SK-N-SH treated with all-trans-retinoic acid at 6 μM for 48 hours (cell line): ENCODE measurements at regions not wholly inside any gene's neighbourhood (a gene's known extent, or its start where the extent isn't known, plus 50 kb on each side); places are given as distances from the start of the nearest gene placed in this dataset.

ENCODE experiments used
- ATAC-seq: fragments of 200-7000 bp; cut with Tn5 transposase; 3 replicates; pipeline ENCODE4 v1.9.1; 2020; ENCODE audit warnings: mild to moderate bottlenecking, moderate library complexity
- ARNTL ChIP-seq: fragments of 450-650 bp; formaldehyde crosslinking; IDR thresholded peaks from 2 replicates; pipeline ENCODE4 v1.5.0; 2020; ENCODE audit warnings: low read depth, mild to moderate bottlenecking, moderate library complexity, borderline replicate concordance
- BACH2 ChIP-seq: fragments of 250-450 bp; sonication (Bioruptor Pico); IDR thresholded peaks from 2 replicates; pipeline ENCODE4 v1.9.0; 2021; ENCODE audit warnings: mild to moderate bottlenecking, borderline replicate concordance
- CSDC2 ChIP-seq: fragments of 250-450 bp; sonication (Bioruptor Pico); IDR thresholded peaks from 2 replicates; pipeline ENCODE4 v1.5.0; 2020; ENCODE audit warnings: mild to moderate bottlenecking, moderate library complexity
- ESRRG ChIP-seq: fragments of 250-450 bp; sonication (Bioruptor Pico); IDR thresholded peaks from 2 replicates; pipeline ENCODE4 v1.6.1; 2021; ENCODE audit warnings: mild to moderate bottlenecking
- GLIS3 ChIP-seq: fragments of 250-450 bp; sonication (Bioruptor Pico); IDR thresholded peaks from 2 replicates; pipeline ENCODE4 v1.5.0; 2020; ENCODE audit warnings: mild to moderate bottlenecking, moderate library complexity
- ISL1 ChIP-seq: fragments of 250-450 bp; sonication (Bioruptor Pico); IDR thresholded peaks from 2 replicates; pipeline ENCODE4 v2.1.2; 2022; ENCODE audit warnings: mild to moderate bottlenecking, moderate library complexity
- OSR1 ChIP-seq: fragments of 250-450 bp; sonication (Bioruptor Pico); IDR thresholded peaks from 2 replicates; pipeline ENCODE4 v1.8.0; 2022; ENCODE audit warnings: moderate library complexity, mild to moderate bottlenecking, inconsistent platforms
- PPARA ChIP-seq: fragments of 250-450 bp; sonication (Bioruptor Pico); IDR thresholded peaks from 2 replicates; pipeline ENCODE4 v1.5.0; 2020; ENCODE audit warnings: mild to moderate bottlenecking, borderline replicate concordance
- RARB ChIP-seq: fragments of 250-450 bp; sonication (Bioruptor Pico); IDR thresholded peaks from 2 replicates; pipeline ENCODE4 v1.8.0; 2021; ENCODE audit warnings: mild to moderate bottlenecking, moderate library complexity
- TCF4 ChIP-seq: fragments of 250-450 bp; sonication (Bioruptor Pico); IDR thresholded peaks from 2 replicates; pipeline ENCODE4 v1.8.0; 2021; ENCODE audit warnings: mild to moderate bottlenecking, moderate library complexity, borderline replicate concordance
- TOX ChIP-seq: fragments of 250-450 bp; sonication (Bioruptor Pico); IDR thresholded peaks from 2 replicates; pipeline ENCODE4 v1.8.0; 2021; ENCODE audit warnings: mild to moderate bottlenecking, moderate library complexity, borderline replicate concordance
- ZC3H10 ChIP-seq: fragments of 250-450 bp; sonication (Bioruptor Pico); IDR thresholded peaks from 2 replicates; pipeline ENCODE4 v1.5.1; 2021; ENCODE audit warnings: mild to moderate bottlenecking, moderate library complexity
- ZFP3 ChIP-seq: fragments of 250-450 bp; sonication (Bioruptor Pico); IDR thresholded peaks from 2 replicates; pipeline ENCODE4 v1.5.0; 2020; ENCODE audit warnings: mild to moderate bottlenecking, moderate library complexity
- ZNF70 ChIP-seq: fragments of 450-650 bp; formaldehyde crosslinking; IDR thresholded peaks from 2 replicates; pipeline ENCODE4 v1.5.0; 2020; ENCODE audit warnings: mild to moderate bottlenecking, moderate library complexity
- ZNF8 ChIP-seq: fragments of 450-650 bp; formaldehyde crosslinking; IDR thresholded peaks from 2 replicates; pipeline ENCODE4 v1.5.0; 2020; ENCODE audit warnings: mild to moderate bottlenecking, moderate library complexity
- TF ChIP-seq, protein P1 (sequence below): fragments of 250-450 bp; sonication (Bioruptor Pico); IDR thresholded peaks from 2 replicates; pipeline ENCODE4 v1.5.1; 2020; ENCODE audit warnings: low read depth, mild to moderate bottlenecking, moderate library complexity
- TF ChIP-seq, protein P2 (sequence below): fragments of 250-450 bp; sonication (Bioruptor Pico); IDR thresholded peaks from 2 replicates; pipeline ENCODE4 v1.5.1; 2021; ENCODE audit warnings: mild to moderate bottlenecking, moderate library complexity
- TF ChIP-seq, protein P3 (sequence below): fragments of 250-450 bp; sonication (Bioruptor Pico); IDR thresholded peaks from 2 replicates; pipeline ENCODE4 v1.8.0; 2021; ENCODE audit warnings: low read depth, mild to moderate bottlenecking, moderate library complexity, borderline replicate concordance
- TF ChIP-seq, protein P4 (sequence below): fragments of 250-450 bp; sonication (Bioruptor Pico); IDR thresholded peaks from 2 replicates; pipeline ENCODE4 v1.5.0; 2020; ENCODE audit warnings: mild to moderate bottlenecking, moderate library complexity
- TF ChIP-seq, protein P5 (sequence below): fragments of 250-450 bp; sonication (Bioruptor Pico); IDR thresholded peaks from 2 replicates; pipeline ENCODE4 v1.8.0; 2020; ENCODE audit warnings: mild to moderate bottlenecking, moderate library complexity, borderline replicate concordance

DNA sequence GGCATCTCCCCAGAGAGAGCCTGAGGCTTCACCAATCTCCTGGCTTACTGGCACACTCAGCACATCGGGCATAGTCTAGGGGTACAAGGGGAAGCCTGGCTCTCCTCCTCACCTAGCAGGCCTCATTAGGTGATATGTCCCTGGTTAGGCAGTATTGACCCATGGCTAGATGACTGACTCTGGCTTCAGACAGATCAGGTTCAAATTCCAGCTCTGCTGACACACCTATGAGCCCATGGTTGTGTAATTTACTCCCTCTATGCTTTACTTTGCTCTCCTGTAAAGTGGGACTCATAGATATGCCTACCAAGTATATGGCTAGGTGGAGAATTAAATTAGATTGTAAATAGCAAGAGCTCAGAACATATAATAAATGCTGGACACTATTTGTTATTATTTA lies 157.3 kb upstream of the IRX3 start (continued):
- TF ChIP-seq, protein P1, sequence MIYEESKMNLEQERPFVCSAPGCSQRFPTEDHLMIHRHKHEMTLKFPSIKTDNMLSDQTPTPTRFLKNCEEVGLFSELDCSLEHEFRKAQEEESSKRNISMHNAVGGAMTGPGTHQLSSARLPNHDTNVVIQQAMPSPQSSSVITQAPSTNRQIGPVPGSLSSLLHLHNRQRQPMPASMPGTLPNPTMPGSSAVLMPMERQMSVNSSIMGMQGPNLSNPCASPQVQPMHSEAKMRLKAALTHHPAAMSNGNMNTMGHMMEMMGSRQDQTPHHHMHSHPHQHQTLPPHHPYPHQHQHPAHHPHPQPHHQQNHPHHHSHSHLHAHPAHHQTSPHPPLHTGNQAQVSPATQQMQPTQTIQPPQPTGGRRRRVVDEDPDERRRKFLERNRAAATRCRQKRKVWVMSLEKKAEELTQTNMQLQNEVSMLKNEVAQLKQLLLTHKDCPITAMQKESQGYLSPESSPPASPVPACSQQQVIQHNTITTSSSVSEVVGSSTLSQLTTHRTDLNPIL, result no peak

DNA sequence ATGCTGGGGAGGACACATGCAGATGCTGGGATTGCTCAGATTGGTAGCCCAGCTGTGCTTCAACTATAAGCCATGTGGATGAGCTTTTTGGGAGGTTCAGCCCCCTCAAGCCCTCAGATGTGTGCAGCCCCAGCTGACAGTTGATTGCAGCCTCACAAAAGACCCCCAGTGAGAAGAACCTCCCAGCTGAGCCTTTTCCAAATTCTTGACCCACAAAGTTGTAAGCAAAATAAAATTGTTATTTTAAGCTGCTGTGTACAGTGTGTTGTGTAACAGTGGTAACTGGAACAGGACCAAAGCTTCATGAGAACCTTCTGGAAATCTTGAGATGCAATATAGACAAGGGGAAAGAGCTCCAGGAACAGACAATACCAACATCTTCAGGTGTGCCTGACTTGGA lies 156.8 kb upstream of the IRX3 start:
- no peak for ATAC-seq
- TF ChIP-seq ESRRG (CRISPR knock-in tag), result no peak
- TF ChIP-seq, protein P2, sequence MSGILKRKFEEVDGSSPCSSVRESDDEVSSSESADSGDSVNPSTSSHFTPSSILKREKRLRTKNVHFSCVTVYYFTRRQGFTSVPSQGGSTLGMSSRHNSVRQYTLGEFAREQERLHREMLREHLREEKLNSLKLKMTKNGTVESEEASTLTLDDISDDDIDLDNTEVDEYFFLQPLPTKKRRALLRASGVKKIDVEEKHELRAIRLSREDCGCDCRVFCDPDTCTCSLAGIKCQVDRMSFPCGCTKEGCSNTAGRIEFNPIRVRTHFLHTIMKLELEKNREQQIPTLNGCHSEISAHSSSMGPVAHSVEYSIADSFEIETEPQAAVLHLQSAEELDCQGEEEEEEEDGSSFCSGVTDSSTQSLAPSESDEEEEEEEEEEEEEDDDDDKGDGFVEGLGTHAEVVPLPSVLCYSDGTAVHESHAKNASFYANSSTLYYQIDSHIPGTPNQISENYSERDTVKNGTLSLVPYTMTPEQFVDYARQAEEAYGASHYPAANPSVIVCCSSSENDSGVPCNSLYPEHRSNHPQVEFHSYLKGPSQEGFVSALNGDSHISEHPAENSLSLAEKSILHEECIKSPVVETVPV (CRISPR knock-in tag), result no peak

DNA sequence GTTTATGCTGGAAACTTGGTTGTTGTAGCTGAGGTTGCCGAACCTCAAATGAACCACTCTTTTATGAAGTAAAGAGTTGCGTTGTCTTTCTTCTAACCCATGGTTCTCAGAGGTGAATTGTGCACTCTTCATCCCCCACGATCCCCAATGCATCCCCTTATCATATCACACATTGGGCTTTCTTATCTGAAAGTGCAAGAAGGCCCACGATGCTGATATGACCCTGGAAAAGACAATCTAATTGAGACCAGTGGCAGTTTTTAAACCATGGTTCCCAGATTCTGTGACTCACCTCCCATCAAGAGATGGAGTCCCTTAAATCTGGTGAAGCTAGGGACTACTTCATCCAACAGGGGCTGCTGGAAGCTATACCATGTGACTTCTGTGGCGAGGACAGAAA lies 156.3 kb upstream of the IRX3 start:
- no peak for ATAC-seq

DNA sequence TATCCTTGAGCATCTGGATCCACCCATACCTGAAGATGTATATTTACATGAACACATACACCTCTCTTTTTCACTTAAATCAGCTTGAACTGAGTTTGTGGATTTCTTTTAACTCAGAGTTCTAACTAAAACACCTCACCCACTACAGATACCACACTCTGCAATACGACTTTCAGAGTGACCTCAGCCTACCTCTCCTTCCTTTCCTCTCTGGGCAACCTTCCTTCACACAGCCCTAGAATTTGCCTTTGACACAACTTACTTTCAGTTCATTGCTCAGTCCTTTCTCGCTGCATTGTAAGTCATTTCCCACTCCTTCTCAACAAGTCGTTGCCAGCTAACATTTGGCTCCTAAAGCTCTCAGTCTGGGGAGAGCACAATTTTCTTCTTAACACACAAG lies 151.9 kb upstream of the IRX3 start:
- no peak for ATAC-seq
- TF ChIP-seq ZNF70 (CRISPR knock-in tag), result no peak
- TF ChIP-seq ZNF8 (CRISPR knock-in tag), result no peak
- TF ChIP-seq, protein P3, sequence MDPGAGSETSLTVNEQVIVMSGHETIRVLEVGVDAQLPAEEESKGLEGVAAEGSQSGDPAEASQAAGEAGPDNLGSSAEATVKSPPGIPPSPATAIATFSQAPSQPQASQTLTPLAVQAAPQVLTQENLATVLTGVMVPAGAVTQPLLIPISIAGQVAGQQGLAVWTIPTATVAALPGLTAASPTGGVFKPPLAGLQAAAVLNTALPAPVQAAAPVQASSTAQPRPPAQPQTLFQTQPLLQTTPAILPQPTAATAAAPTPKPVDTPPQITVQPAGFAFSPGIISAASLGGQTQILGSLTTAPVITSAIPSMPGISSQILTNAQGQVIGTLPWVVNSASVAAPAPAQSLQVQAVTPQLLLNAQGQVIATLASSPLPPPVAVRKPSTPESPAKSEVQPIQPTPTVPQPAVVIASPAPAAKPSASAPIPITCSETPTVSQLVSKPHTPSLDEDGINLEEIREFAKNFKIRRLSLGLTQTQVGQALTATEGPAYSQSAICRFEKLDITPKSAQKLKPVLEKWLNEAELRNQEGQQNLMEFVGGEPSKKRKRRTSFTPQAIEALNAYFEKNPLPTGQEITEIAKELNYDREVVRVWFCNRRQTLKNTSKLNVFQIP (CRISPR knock-in tag), result no peak
- TF ChIP-seq, protein P1, result no peak
- TF ChIP-seq PPARA (CRISPR knock-in tag), result no peak
- TF ChIP-seq, protein P2 (CRISPR knock-in tag), result no peak
- TF ChIP-seq OSR1, result no peak
- no peak for TF ChIP-seq TCF4 (CRISPR knock-in tag)
- no peak for TF ChIP-seq CSDC2 (CRISPR knock-in tag)
- TF ChIP-seq, protein P4, sequence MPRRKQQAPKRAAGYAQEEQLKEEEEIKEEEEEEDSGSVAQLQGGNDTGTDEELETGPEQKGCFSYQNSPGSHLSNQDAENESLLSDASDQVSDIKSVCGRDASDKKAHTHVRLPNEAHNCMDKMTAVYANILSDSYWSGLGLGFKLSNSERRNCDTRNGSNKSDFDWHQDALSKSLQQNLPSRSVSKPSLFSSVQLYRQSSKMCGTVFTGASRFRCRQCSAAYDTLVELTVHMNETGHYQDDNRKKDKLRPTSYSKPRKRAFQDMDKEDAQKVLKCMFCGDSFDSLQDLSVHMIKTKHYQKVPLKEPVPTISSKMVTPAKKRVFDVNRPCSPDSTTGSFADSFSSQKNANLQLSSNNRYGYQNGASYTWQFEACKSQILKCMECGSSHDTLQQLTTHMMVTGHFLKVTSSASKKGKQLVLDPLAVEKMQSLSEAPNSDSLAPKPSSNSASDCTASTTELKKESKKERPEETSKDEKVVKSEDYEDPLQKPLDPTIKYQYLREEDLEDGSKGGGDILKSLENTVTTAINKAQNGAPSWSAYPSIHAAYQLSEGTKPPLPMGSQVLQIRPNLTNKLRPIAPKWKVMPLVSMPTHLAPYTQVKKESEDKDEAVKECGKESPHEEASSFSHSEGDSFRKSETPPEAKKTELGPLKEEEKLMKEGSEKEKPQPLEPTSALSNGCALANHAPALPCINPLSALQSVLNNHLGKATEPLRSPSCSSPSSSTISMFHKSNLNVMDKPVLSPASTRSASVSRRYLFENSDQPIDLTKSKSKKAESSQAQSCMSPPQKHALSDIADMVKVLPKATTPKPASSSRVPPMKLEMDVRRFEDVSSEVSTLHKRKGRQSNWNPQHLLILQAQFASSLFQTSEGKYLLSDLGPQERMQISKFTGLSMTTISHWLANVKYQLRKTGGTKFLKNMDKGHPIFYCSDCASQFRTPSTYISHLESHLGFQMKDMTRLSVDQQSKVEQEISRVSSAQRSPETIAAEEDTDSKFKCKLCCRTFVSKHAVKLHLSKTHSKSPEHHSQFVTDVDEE (CRISPR knock-in tag), result no peak
- TF ChIP-seq ZFP3 (CRISPR knock-in tag), result no peak
- no peak for TF ChIP-seq RARB (CRISPR knock-in tag)
- no peak for TF ChIP-seq ZC3H10 (CRISPR knock-in tag)
- no peak for TF ChIP-seq ARNTL (CRISPR knock-in tag)
- no peak for TF ChIP-seq ESRRG (CRISPR knock-in tag)
- no peak for TF ChIP-seq ISL1 (CRISPR knock-in tag)
- TF ChIP-seq GLIS3 (CRISPR knock-in tag), result no peak
- TF ChIP-seq, all 23 proteins: peak for 0

More for the DNA sequence above, 156.3 kb upstream of the IRX3 start:
- TF ChIP-seq BACH2, result no peak
- TF ChIP-seq, protein P3 (CRISPR knock-in tag), result no peak
- no peak for TF ChIP-seq RARB (CRISPR knock-in tag)
- TF ChIP-seq ZNF8 (CRISPR knock-in tag), result no peak
- TF ChIP-seq ESRRG (CRISPR knock-in tag), result no peak
- no peak for TF ChIP-seq ISL1 (CRISPR knock-in tag)
- no peak for TF ChIP-seq TOX (CRISPR knock-in tag)
- TF ChIP-seq OSR1, result no peak
- TF ChIP-seq, protein P5, sequence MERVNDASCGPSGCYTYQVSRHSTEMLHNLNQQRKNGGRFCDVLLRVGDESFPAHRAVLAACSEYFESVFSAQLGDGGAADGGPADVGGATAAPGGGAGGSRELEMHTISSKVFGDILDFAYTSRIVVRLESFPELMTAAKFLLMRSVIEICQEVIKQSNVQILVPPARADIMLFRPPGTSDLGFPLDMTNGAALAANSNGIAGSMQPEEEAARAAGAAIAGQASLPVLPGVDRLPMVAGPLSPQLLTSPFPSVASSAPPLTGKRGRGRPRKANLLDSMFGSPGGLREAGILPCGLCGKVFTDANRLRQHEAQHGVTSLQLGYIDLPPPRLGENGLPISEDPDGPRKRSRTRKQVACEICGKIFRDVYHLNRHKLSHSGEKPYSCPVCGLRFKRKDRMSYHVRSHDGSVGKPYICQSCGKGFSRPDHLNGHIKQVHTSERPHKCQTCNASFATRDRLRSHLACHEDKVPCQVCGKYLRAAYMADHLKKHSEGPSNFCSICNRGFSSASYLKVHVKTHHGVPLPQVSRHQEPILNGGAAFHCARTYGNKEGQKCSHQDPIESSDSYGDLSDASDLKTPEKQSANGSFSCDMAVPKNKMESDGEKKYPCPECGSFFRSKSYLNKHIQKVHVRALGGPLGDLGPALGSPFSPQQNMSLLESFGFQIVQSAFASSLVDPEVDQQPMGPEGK (CRISPR knock-in tag), result no peak
- TF ChIP-seq CSDC2 (CRISPR knock-in tag), result no peak
